Lower leg skin (tissue), 4 donors: ENCODE measurements at regions not wholly inside any gene's neighbourhood (a gene's known extent, or its start where the extent isn't known, plus 50 kb on each side); places are given as distances from the start of the nearest gene placed in this dataset.

Source experiments
- DNase-seq, 2 donors: peaks; one replicate each; pipeline ENCODE4 v3.0.0-alpha.2; 2019; ENCODE audit warnings: low spot score in 2 of 2
- H3K4me3 ChIP-seq: fragments of 200-600 bp; sonication (generic); 2 replicates; pipeline ENCODE4 v1.5.1; 2017; ENCODE audit warnings: mild to moderate bottlenecking, low read depth; ENCODE audit not compliant: poor library complexity, severe bottlenecking
- CTCF ChIP-seq, 3 donors: fragments of 450-650 bp; IDR thresholded peaks; one replicate each; pipeline ENCODE4 v1.5.1; 2016; ENCODE audit warnings: antibody characterized with exemption in 3 of 3, mild to moderate bottlenecking in 3 of 3, moderate library complexity in 2 of 3
- POLR2A ChIP-seq, 2 donors: fragments of 450-650 bp; IDR thresholded peaks; one replicate each; pipeline ENCODE4 v1.6.1; 2016 to 2017; ENCODE audit warnings: antibody characterized with exemption in 2 of 2, mild to moderate bottlenecking in 1 of 2, moderate library complexity in 1 of 2
- WGBS, 2 donors: methylation state at CpG; one replicate each; pipeline ENCODE4 v1.1.5; 2018; 5-methylcytosine and 5-hydroxymethylcytosine counted together
- intact Hi-C: fragments of 100-400 bp; cut with DNase I; formaldehyde crosslinking; loops from one replicate; pipeline ENCODE4 v1.15.0; 2023; ENCODE audit warnings: low total_unique reads

DNA sequence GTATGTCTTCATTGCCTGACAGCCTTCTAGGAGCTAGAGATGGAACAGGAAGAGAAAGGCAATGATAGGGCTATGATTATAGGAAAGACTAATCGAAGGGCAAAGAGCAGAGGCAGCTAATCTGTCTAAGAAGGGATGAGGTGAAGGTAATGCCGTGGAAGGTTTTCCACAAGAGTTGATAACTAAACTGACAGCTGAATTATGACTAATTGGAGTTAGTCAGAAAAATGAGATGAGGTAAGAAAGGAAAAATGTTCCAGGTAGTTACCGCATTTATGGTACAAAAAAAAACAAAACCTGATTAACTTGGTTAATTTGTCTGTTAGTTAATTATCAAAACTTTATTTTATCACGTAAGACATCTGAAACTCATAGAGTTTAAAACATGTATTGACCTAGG, 260.3 kb downstream of the SLITRK6 start:
- intact Hi-C loops = no loop called here
- DNase-seq = no peak
- H3K4me3 ChIP-seq = no peak overlapping the region
- whole genome bisulfite sequencing, 2 donors = 61 to 62% methylated on average over 4 of the region's 4 CpGs
- TF ChIP-seq POLR2A (IDR thresholded peaks at IDR 0.05) (no peak), CTCF (IDR thresholded peaks at IDR 0.05) (no peak)

DNA sequence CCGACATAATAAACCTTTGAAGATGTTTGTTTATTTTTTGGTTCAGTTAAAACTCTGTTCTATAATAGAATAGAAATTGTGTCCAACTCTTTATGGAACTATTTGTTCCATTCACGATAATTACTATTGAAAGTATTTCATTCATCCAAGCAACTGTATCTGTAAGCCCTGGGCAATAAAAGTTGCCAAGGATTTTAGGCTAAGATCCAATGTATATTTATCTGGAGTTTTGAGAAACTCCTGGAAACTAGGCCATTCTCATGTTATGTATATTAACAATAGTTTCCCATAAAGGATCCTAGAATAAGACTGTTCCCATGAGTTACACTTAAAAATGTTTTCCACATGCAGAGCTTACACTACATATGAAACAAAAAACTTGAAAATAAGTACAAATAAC, 261.6 kb downstream of the SLITRK6 start:
- intact Hi-C loops = no loop called here
- no peak overlapping the region for H3K4me3 ChIP-seq
- WGBS, 2 donors = 32 to 43% methylated on average over 2 of the region's 2 CpGs
- no peak for DNase-seq
- TF ChIP-seq CTCF (IDR thresholded peaks at IDR 0.05) (no peak), POLR2A (IDR thresholded peaks at IDR 0.05) (no peak)

- TF ChIP-seq CTCF (IDR thresholded peaks at IDR 0.05) (no peak), POLR2A (IDR thresholded peaks at IDR 0.05) (no peak)
- WGBS, 2 donors = 88 to 94% methylated on average over 1 of the region's 1 CpG
- H3K4me3 ChIP-seq = no peak overlapping the region
- intact Hi-C loops = no loop called here
- no peak for DNase-seq
Observed at GRCh38 chr13:85536706-85537105, 262.5 kb downstream of the SLITRK6 start.

- no peak for TF ChIP-seq CTCF (IDR thresholded peaks at IDR 0.05)
- TF ChIP-seq POLR2A (IDR thresholded peaks at IDR 0.05) = no peak
- WGBS, 2 donors = 83 to 89% methylated on average over 4 of the region's 4 CpGs
- intact Hi-C loops = no loop called here
- DNase-seq = no peak
- H3K4me3 ChIP-seq = no peak overlapping the region
Observed at GRCh38 chr13:85535316-85536084, 263.7 kb downstream of the SLITRK6 start.

DNA sequence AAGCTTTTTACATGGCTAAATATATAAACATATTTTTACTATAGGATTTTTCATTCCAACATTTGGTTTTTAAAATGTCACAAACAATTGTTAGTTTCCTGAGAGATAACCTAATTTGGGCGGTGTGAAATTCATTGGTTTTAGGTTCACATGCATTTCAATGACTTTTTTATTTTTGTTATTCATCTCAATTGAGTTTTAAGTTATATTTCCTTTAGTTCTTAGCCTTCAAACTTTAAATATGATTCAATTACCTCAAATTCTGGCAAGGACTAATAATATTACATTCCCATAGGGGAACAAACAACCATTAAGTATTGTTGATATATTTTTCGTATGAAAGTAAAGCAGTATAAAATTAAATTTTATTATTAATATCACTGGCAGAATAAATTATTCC, 265.3 kb downstream of the SLITRK6 start:
- H3K4me3 ChIP-seq = no peak overlapping the region
- TF ChIP-seq POLR2A (IDR thresholded peaks at IDR 0.05) (no peak), CTCF (IDR thresholded peaks at IDR 0.05) (no peak)
- no peak for DNase-seq
- intact Hi-C loops = no loop called here
- 85 to 87% methylated on average over 2 of the region's 2 CpGs for WGBS, 2 donors

DNA sequence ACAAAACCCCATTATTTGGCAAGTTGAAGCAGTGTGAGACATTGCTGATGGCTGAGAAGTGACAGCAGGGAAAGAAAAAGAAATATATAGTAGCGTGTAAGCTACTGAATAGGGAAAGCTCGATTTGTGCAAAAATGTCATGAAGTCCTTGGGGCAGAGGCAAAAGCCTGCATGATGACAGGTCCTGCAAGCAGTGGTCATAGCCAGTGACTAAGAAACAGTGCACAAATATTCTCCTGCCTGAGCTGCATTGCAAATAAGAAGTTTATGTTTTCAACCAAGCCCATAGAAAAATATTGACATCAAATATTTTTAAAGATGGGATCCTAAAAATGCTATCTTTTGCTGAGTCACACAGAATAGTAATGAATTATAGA, 270.0 kb downstream of the SLITRK6 start:
- intact Hi-C loops = no loop called here
- 58 to 62% methylated on average over 2 of the region's 2 CpGs for WGBS, 2 donors
- TF ChIP-seq CTCF (IDR thresholded peaks at IDR 0.05) (no peak), POLR2A (IDR thresholded peaks at IDR 0.05) (no peak)
- no peak for DNase-seq
- no peak overlapping the region for H3K4me3 ChIP-seq
